ENCODE measurements at regions not wholly inside any gene's neighbourhood (a gene's known extent, or its start where the extent isn't known, plus 50 kb on each side); places are given as distances from the start of the nearest gene placed in this dataset.

DNA sequence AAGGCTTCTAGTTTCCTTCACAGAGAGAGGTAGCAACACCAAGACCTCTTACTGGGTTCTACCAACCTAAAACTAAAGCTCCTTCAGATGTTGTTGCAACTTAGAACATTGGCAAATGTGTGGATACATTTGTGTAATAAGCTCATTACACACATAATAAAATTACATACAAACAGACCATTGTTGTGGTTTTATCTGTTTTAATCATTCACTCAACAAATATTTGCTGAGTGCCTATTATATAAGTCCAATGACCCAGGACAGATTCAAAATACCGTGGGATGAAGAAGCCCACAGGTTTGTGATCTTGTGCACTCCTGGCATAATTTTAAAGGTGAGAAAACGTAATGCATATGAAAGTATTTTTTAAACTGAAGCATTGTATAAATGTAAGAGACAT is 160.4 kb upstream of the NPVF start:
- no peak for DNase-seq (ENCODE audit: low read depth in 2 of 2)
- H3K4me3 ChIP-seq (replicated peaks in 1 of 2; ENCODE audit: low read depth in 2 of 2, low read length in 2 of 2): no peak overlapping the region
- TF ChIP-seq, protein P1, sequence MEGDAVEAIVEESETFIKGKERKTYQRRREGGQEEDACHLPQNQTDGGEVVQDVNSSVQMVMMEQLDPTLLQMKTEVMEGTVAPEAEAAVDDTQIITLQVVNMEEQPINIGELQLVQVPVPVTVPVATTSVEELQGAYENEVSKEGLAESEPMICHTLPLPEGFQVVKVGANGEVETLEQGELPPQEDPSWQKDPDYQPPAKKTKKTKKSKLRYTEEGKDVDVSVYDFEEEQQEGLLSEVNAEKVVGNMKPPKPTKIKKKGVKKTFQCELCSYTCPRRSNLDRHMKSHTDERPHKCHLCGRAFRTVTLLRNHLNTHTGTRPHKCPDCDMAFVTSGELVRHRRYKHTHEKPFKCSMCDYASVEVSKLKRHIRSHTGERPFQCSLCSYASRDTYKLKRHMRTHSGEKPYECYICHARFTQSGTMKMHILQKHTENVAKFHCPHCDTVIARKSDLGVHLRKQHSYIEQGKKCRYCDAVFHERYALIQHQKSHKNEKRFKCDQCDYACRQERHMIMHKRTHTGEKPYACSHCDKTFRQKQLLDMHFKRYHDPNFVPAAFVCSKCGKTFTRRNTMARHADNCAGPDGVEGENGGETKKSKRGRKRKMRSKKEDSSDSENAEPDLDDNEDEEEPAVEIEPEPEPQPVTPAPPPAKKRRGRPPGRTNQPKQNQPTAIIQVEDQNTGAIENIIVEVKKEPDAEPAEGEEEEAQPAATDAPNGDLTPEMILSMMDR (IDR thresholded peaks at IDR 0.05; ENCODE audit: low read depth, low read length): no peak

DNA sequence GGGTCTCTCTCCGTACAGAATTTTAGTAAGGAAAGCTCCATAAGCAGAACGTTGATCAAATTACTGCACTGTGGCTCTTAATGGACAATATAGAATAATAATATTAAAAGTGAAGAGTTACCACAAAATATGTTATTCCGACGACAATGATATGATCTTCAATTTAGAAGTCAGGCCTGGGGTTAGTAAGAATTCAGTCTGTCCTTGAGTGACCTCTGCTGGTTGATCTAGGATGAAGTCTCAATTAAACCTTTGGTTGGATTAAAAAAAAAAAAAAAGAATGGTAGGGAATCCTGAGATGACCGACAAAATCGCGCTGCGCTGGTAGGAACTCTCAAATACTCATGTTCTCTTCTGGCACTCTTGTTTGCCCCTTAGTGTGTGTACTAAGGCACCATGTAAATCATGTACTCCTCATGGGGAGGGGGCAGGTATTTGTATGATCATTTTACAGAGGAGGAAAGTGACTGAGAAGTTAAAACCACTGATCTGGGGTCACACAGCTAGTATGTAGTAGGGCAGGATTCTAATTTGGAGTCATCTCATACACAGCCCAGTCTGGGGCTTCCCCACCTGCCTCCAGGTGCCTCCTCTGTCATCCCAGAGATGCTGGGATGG is 161.3 kb upstream of the NPVF start:
- peak; percentile 67 to 72 for DNase-seq (ENCODE audit: low read depth in 2 of 2)
- no peak overlapping the region for H3K4me3 ChIP-seq (replicated peaks in 1 of 2; ENCODE audit: low read depth in 2 of 2, low read length in 2 of 2)
- TF ChIP-seq, protein P1 (IDR thresholded peaks at IDR 0.05; ENCODE audit: low read depth, low read length): peak; percentile 43

DNA sequence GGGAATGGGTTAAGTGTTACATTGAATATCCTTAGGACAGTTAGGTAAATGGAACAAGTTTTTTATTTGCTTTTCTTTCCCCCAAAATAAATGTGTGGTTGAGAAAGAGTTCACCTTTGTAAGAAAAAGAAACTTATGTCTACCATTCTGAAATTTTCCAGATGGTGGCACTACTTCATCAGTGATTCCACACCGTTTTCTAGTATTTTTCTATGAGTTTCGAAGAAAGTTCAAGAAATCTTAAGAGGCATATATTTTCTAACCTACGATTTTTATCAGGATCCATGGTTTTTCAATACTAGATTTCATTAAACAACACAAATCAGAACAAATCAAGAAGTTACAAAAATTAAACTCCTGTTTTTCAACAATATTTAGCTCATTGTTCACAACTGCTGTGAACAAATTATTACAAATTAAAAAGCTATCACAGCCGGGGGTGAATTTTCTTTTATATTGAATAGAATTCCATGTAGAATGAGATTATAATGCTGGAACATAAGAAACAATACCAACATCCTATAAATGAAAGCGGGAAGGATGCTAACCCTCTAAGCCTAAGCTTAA is 163.1 kb upstream of the NPVF start:
- H3K4me3 ChIP-seq (replicated peaks in 1 of 2; ENCODE audit: low read depth in 2 of 2, low read length in 2 of 2): no peak overlapping the region
- DNase-seq (ENCODE audit: low read depth in 2 of 2): peak; percentile 41 to 61
- TF ChIP-seq, protein P1 (IDR thresholded peaks at IDR 0.05; ENCODE audit: low read depth, low read length): no peak

DNA sequence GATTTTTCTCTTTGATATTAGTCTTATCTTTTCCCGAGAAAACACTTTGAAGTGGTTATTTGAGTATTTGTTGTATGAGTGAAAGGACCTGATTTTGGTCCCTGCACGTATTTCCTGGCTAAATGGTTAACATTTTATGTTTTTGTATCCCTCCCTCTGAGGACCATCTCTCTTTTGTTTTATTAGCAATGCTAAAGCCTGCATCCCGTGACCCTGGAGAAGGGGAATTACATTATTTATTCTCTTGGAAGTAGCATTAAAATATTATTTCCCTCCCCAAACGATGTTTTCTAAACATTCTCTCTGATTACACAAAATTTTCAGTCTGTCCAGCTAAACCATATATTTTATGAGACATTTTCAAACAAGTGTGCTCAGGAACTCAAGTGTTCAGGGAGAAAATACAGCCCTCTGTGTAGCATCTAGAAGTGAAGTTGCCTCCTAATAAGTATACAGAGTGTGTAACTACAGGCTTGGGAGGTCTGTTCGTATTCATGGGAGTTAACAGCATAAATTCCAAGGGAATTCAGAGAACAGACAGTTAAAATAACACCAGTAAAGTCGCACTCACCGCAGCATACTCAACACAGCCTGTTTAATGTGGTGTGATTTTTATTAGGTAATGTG is 163.8 kb upstream of the NPVF start:
- DNase-seq (ENCODE audit: low read depth in 2 of 2): no peak
- TF ChIP-seq, protein P1 (IDR thresholded peaks at IDR 0.05; ENCODE audit: low read depth, low read length): no peak
- no peak overlapping the region for H3K4me3 ChIP-seq (replicated peaks in 1 of 2; ENCODE audit: low read depth in 2 of 2, low read length in 2 of 2)

DNA sequence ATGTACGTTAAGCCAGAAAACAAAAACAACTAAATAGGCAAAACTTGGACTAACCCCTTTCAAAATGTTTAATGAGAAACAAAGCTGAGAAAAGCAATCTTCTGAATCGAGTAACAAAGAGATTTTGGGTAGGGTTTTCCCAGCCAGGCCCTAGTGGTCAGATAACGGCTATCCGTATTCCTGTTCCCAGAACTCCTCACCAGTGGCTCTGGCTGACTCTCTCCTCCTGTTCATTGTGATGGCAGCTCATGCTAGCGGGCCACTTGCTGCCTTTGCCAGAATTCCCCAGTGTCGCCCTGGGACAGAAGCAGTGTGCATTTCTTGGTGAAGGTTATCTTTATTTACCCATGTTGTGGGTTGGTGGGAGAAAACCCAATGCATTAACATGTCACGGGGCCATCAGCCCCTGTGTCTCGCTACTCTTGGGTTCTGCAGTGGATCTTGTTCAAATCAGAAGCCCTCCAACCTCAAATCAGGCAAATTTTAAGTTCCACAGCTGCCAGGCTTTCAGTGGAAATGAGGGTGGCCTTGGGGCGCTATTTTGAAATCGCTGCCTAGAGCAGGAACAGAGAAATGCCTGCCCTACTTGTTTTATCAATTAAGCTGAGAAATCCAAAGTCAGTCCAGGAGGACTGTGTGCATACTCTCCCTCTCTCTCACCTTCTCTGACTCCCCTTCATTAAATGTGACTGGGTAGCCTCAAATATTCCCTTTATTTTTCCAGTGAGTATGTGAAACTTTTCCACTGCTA is 164.5 kb upstream of the NPVF start:
- TF ChIP-seq, protein P1 (IDR thresholded peaks at IDR 0.05; ENCODE audit: low read depth, low read length): no peak
- peak in 1 of 2 donors; percentile 5 for DNase-seq (ENCODE audit: low read depth in 2 of 2)
- H3K4me3 ChIP-seq (replicated peaks in 1 of 2; ENCODE audit: low read depth in 2 of 2, low read length in 2 of 2): no peak overlapping the region

DNA sequence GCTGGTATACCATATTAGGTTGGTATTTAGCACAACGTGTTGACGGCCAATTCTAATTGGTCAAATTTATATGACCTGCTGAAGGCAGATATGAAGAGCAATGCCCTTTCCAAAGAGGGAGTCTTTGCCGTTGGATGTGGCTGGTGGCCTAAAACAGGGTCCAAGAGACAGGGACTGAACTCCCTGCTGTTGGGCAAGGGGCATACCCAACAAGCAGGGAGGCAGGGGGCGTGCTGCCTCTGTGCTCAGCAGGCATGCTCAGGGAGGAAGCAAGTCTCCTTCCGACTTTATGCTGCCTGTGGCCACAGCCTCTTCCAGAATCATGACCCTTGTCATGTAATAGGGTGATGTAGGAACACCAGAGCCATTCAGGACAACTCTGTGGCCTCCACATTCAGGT is 167.7 kb upstream of the NPVF start:
- no peak for DNase-seq (ENCODE audit: low read depth in 2 of 2)
- TF ChIP-seq, protein P1 (IDR thresholded peaks at IDR 0.05; ENCODE audit: low read depth, low read length): no peak
- H3K4me3 ChIP-seq (replicated peaks in 1 of 2; ENCODE audit: low read depth in 2 of 2, low read length in 2 of 2): no peak overlapping the region
